ENCODE measurements at regions not wholly inside any gene's neighbourhood (a gene's known extent, or its start where the extent isn't known, plus 50 kb on each side); places are given as distances from the start of the nearest gene placed in this dataset.

DNA sequence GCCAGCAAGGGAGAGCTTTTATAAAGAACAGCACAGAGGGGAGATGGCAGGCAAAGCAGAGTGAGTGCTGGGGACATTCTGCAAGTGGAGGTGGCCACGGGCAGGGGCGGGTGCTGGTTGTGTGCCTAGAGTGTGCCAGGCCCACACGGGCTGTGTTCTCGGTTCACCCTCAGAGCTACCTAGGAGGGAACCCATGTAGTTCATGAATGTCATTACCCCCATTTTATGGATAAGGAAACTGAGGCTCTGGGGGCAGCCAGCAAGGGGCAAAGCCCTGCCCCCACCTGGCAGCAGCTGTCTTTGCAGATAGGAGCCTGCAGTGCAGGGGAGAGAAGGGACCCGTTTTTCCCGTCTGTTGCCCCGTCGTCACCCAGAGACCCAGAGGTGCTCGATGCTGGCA, 85.2 kb upstream of the NCOR2 start:
- H3K36me3 ChIP-seq (ENCODE audit: control insufficient read depth, insufficient read depth, low read length) = no peaks in the 10 kb centered on the region
- no peak overlapping the region for H3K4me3 Mint-ChIP-seq
- intact Hi-C loops (cut with micrococcal nuclease) = no loop called here
- H3K9me3 ChIP-seq (ENCODE audit: control insufficient read depth, insufficient read depth, low read length) = peaks cover 5% of the 10 kb centered on the region
- peaks cover 12 to 19% of the 10 kb centered on the region in 2 donors for H3K27me3 Mint-ChIP-seq (ENCODE audit: low read depth in 2 of 2)
- H3K9me3 Mint-ChIP-seq = peaks cover 0 to 3% of the 10 kb centered on the region in 2 donors
- H3K36me3 Mint-ChIP-seq = no peaks in the 10 kb centered on the region
- H3K4me1 ChIP-seq (ENCODE audit: control insufficient read depth, insufficient read depth, low read length) = peaks cover 8% of the 10 kb centered on the region
- no peaks in the 10 kb centered on the region for H3K27me3 ChIP-seq (ENCODE audit: control insufficient read depth, insufficient read depth, low read length)
- no peak overlapping the region for H3K27ac Mint-ChIP-seq
- H3K4me3 ChIP-seq (ENCODE audit: low read length) = no peak overlapping the region
- ATAC-seq (no peak), DNase-seq (no peak)
- TF ChIP-seq CTCF (IDR thresholded peaks at IDR 0.05) = no peak
- 94% methylated on average over 9 of the region's 9 CpGs for WGBS (ENCODE audit: insufficient coverage)
- no peak overlapping the region for H3K27ac ChIP-seq (ENCODE audit: low read length)
- no peaks in the 10 kb centered on the region for H3K4me1 Mint-ChIP-seq

DNA sequence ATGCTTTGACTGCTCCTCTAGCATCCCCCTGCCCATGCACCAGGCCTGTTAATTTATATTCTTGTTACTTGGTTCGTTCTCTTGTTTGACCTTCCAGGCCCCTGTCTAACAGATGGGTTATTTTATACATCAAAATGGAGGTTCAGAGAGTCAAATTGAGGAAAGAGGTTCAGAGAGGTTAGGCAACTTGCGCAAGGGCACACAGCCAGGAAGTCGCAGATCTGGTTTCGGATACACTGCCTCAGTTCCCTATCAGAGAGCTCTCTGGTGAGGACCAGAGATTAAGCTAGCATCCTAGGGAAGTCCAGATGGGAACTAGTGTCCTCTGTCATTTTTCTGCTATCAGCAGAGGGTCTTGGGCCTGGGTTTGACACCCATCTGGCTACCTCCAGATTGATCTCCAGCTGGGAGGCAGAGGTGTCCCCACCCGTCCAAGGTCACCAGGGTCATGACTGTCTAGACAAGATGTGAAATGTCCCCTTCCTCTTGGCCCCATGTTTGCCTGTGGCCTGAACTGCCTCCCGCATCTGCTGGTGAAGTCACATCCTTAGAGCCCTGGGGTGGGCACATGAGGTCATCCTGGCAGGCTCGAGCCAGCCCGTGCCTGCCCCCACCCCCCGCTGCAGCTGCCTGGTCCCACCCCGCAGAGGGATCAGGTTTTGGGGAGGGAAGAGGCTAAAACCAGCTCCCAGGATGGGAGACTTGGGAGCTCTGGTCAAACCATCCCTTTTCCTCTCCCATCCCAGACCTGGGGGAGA, 84.3 kb upstream of the NCOR2 start:
- no peak overlapping the region for H3K4me3 Mint-ChIP-seq
- Histone ChIP-seq H3K27ac (ENCODE audit: low read length) (no peak overlapping the region), H3K4me1 (ENCODE audit: control insufficient read depth, insufficient read depth, low read length) (peaks cover 12% of the 10 kb centered on the region), H3K36me3 (ENCODE audit: control insufficient read depth, insufficient read depth, low read length) (no peaks in the 10 kb centered on the region), H3K9me3 (ENCODE audit: control insufficient read depth, insufficient read depth, low read length) (peaks cover 5% of the 10 kb centered on the region), H3K27me3 (ENCODE audit: control insufficient read depth, insufficient read depth, low read length) (no peaks in the 10 kb centered on the region), H3K4me3 (ENCODE audit: low read length) (no peak overlapping the region)
- intact Hi-C loops (cut with micrococcal nuclease) = no loop called here
- TF ChIP-seq CTCF (IDR thresholded peaks at IDR 0.05) = no peak
- DNase-seq (no peak), ATAC-seq (no peak)
- H3K4me1 Mint-ChIP-seq = peaks cover 0 to 4% of the 10 kb centered on the region in 2 donors
- H3K27ac Mint-ChIP-seq = no peak overlapping the region
- H3K36me3 Mint-ChIP-seq = no peaks in the 10 kb centered on the region
- H3K27me3 Mint-ChIP-seq (ENCODE audit: low read depth in 2 of 2) = peaks cover 15 to 19% of the 10 kb centered on the region in 2 donors
- H3K9me3 Mint-ChIP-seq = peaks cover 0 to 3% of the 10 kb centered on the region in 2 donors
- 78% methylated on average over 10 of the region's 10 CpGs for WGBS (ENCODE audit: insufficient coverage)

GRCh38 chr12:124650912-124651311, 83.5 kb upstream of the NCOR2 start:
- H3K27ac ChIP-seq (ENCODE audit: low read length) = no peak overlapping the region
- Mint-ChIP-seq H3K4me3 (no peak overlapping the region), H3K27me3 (ENCODE audit: low read depth in 2 of 2) (peaks cover 11 to 21% of the 10 kb centered on the region in 2 donors), H3K4me1 (peaks cover 5 to 10% of the 10 kb centered on the region in 2 donors), H3K9me3 (peaks cover 0 to 3% of the 10 kb centered on the region in 2 donors), H3K36me3 (no peaks in the 10 kb centered on the region), H3K27ac (no peak overlapping the region)
- no peaks in the 10 kb centered on the region for H3K27me3 ChIP-seq (ENCODE audit: control insufficient read depth, insufficient read depth, low read length)
- WGBS (ENCODE audit: insufficient coverage) = 90% methylated on average over 7 of the region's 7 CpGs
- DNase-seq (no peak), ATAC-seq (no peak)
- peaks cover 20% of the 10 kb centered on the region for H3K4me1 ChIP-seq (ENCODE audit: control insufficient read depth, insufficient read depth, low read length)
- no peak for TF ChIP-seq CTCF (IDR thresholded peaks at IDR 0.05)
- H3K4me3 ChIP-seq (ENCODE audit: low read length) = no peak overlapping the region
- peaks cover 5% of the 10 kb centered on the region for H3K9me3 ChIP-seq (ENCODE audit: control insufficient read depth, insufficient read depth, low read length)
- H3K36me3 ChIP-seq (ENCODE audit: control insufficient read depth, insufficient read depth, low read length) = no peaks in the 10 kb centered on the region
- intact Hi-C loops (cut with micrococcal nuclease) = no loop called here
